Suppressor macrophage treated with lipopolysaccharide for 1 hour (primary cell): ENCODE measurements at regions not wholly inside any gene's neighbourhood (a gene's known extent, or its start where the extent isn't known, plus 50 kb on each side); places are given as distances from the start of the nearest gene placed in this dataset.
"Not testable (repeated sequence)": the region's sequence is repeated elsewhere in the genome, so short reads cannot be mapped to it uniquely, and the experiment has no call there.

Source experiments
- DNase-seq, 3 donors: peaks; one replicate each; pipeline ENCODE4 v3.0.0-alpha.2; 2020 to 2022

DNA sequence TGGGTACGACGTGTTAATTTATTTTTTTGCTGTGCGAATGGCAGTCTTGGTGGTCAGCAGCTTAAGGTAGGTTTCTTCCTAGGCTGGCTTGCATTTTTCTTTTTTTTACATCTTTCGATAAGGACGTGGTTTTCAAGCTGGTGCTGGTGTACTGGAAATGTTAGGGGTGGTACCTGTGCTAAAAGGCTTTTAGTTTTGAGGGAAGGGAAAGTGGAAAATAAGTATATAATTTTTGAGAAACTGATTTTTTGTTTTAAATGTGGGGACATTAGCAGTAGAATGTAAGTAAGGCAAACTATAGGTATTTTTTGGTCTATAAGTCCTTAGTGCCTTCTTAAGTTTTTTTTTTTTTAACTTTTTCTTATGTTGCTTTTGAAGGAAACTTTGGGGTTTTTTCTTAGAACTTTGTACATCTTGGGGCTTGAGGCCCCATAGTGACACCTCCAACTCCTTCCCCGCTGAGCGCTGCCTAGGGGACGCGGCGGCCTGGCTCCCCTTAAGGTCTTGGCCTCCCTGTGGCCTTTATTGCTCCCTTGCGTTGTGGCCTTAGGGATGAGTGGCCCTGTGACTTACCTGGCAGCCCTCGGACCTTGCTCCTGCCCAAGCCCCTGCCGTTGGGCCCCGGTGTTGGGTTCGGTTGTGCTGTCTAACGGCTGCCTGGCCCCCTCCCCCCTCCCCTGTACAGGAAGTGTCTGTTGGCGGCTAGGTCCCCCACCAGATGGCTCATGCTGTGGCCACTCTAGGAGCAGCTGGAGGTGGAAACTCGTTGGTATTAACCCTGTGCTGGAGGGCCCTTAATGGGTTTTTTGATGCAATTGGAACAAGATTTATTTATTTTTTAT, 88.0 kb upstream of the RPRML start:
- peak; percentile 87 to 92 (median 89) for DNase-seq

DNA sequence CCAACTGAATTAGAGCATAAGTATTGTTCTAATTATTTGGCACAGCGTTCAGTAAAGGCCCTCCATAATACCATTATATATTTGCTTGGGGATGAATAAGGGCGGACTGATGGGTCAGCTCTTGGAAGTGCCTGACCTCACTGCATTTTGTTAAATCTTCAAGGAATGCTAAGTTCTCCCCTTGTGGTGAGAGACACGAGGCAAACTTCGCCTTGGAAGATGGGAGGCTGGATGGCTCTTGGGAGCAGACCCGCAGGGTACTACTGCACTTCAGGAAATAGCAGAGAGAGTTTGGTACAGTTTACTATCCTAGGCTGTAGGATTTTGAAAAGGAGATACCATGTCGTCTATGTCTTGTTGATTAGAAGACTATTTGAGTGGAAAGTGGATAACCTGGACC, 87.0 kb upstream of the RPRML start:
- DNase-seq, result no peak

DNA sequence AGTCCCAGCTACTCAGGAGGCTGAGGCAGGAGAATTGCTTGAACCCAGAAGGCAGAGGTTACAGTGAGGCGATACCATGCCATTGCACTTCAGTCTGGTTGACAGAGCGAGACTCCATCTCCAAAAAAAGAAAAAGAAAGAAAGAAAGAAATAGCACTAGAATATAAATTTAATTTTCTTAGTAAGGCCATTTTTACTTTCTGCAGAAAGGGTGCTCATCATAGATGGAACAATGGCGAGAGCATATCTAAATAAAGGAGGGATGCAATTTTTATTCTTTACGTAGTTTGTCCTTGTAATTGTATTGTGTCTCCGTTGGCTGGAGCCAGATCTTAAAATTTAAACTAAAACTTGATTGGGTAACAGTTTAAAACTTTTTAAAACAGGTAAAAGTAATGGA, 85.6 kb upstream of the RPRML start:
- no peak for DNase-seq

DNA sequence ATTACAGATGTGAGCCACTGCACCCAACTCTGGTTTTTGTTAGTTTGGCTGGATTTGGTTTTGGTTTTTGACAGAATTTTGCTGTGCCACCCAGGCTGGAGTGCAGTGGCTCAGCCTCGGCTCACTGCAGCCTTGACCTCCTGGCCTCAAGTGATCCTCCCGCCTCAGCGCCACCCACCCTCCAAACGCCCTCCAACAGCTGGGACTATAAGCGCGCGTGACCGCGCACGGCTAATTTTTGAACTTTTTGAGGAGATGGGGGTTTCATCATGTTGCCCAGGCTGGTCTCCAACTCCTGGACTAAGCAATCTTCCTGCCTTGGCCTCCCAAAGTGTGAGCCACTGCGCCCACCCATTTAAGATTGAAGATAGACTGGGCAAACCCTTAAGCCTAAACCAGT, 84.4 kb upstream of the RPRML start:
- no peak for DNase-seq

DNA sequence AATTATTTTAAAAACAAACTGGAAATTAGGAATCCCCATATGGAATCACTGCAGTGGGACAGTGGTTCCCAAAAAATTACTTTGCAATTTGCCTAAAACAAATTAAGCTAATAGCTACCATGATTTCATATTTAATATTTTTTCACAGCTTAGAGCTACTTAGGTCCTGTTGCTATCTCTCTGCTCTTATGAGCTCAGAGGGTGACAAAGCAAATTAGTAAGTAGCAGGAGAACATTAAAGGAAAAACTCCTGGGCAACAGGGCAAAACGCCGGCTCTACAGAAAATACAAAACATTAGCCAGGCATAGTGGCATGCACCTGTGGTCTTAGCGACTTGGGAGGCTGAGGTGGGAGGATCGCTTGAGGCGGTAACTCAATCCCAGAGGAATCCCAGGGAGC, 83.8 kb upstream of the RPRML start:
- not testable (repeated sequence) for DNase-seq

DNA sequence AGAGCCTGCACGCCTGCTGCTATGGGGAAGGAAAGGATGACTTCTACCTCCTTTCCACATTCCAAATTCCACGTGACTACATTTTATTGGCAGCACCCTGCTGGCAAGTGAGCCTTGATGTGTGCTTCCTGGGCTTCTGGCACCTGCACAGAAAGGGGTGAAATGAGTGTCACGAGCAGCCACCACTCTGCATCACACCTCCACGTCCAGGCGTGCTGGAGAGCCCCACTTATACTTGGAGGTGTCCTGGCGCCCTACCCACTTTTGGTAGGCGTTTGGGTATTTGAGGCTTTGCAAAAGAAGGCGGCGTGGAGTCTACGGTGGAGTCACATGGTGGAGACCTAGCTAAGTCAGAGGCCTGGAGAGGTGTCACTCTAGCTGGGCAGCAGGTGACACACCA, 81.0 kb upstream of the RPRML start:
- not testable (repeated sequence) for DNase-seq

DNA sequence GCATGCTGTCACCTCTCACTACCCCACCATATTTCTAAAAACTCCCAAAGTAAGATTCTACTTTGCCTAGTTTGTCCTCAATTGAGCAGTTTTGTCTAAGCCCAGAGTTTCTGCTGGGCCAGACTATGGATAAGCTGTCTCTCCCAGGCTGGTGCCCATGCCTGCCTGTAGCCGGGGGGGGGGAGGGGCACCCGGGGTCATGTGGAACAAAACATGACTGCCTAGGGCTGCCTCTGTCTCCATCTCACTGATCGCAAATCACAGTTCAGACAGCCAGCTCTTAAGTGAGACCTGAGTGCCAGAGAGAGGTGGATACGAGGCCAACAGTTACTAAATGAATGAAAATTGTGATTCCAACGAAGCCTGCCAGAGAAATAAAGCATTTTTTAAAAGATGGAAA, 78.8 kb upstream of the RPRML start:
- no peak for DNase-seq

DNA sequence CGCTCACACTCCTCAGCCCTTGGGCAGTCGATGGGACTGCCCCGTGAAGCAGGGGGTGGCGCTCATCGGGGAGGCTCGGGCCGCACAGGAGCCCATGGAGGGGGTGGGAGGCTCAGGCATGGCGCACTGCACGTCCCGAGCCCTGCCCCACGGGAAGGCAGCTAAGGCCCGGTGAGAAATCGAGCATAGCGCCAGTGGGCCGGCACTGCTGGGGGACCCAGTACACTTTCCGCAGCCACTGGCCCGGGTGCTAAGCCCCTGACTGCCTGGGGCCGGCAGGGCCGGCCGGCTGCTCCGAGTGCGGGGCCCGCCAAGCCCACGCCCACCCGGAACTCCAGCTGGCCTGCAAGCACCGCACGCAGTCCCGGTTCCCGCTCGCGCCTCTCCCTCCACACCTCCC, 78.2 kb upstream of the RPRML start:
- not testable (repeated sequence) for DNase-seq

DNA sequence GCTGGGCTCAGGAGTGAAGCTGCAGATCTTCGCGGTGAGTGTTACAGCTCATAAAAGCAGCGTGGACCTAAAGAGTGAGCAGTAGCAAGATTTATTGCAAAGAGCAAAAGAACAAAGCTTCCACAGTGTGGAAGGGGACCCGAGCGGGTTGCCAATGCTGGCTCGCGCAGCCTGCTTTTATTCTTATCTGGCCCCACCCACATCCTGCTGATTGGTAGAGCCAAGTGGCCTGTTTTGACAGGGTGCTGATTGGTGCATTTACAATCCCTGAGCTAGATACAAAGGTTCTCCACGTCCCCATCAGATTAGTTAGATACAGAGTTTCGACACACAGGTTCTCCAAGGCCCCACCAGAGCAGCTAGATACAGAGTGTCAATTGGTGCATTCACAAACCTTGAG, 77.6 kb upstream of the RPRML start:
- DNase-seq, result not testable (repeated sequence)
